Erythroblast (primary cell): ENCODE measurements at regions not wholly inside any gene's neighbourhood (a gene's known extent, or its start where the extent isn't known, plus 50 kb on each side); places are given as distances from the start of the nearest gene placed in this dataset.

Experiments
- GATA1 ChIP-seq: IDR thresholded peaks from 2 replicates; pipeline ENCODE4 v1.6.1; 2011; ENCODE audit warnings: low read depth, mild to moderate bottlenecking, control low read depth, low read length, moderate library complexity
- POLR2A ChIP-seq: IDR thresholded peaks from 2 replicates; pipeline ENCODE4 v1.6.1; 2011; ENCODE audit warnings: mild to moderate bottlenecking, low read length

DNA sequence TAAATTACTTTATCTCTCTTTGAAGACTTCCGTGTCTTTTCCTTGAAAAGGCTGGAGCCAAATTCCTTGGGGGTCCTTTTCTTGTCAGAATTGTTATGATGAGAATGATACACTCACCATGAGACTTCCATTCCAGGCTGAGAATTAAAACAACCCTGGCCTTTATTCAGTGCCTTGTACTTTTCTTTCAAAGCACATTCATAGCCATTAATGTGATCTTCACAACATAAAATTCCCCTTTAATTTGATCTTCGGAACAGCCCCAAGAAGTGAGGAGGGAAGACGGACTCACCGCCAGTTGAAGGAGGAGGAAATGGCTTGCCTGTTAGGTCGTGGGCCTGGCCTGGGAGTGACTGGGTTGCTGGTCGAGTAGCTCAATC, 127.3 kb downstream of the DDX1 start:
- no peak for TF ChIP-seq POLR2A
- no peak for TF ChIP-seq GATA1
